Vagina (tissue), 2 donors: ENCODE measurements at regions not wholly inside any gene's neighbourhood (a gene's known extent, or its start where the extent isn't known, plus 50 kb on each side); places are given as distances from the start of the nearest gene placed in this dataset.
"Not testable (repeated sequence)": the region's sequence is repeated elsewhere in the genome, so short reads cannot be mapped to it uniquely, and the experiment has no call there.

Experiments
- DNase-seq, 2 donors: peaks; one replicate each; pipeline ENCODE4 v3.0.0-alpha.2; 2017; ENCODE audit errors: extremely low spot score in 2 of 2
- H3K27ac ChIP-seq: fragments of 200-600 bp; sonication (generic); one replicate; pipeline ENCODE4 v1.5.1; 2019
- H3K27me3 ChIP-seq: fragments of 200-600 bp; sonication (generic); one replicate; pipeline ENCODE4 v1.5.1; 2019
- H3K36me3 ChIP-seq, 2 donors: fragments of 200-600 bp; sonication (generic); one replicate each; pipeline ENCODE4 v1.5.1; 2017 to 2019
- H3K4me1 ChIP-seq: fragments of 200-600 bp; sonication (generic); one replicate; pipeline ENCODE4 v1.5.1; 2019
- H3K4me3 ChIP-seq, 2 donors: fragments of 200-600 bp; sonication (generic); 1 replicate in 1 of 2; 2 replicates in 1 of 2; pipeline ENCODE4 v1.5.1; 2016 to 2019
- H3K9me3 ChIP-seq: fragments of 200-600 bp; sonication (generic); one replicate; pipeline ENCODE4 v1.5.1; 2019
- POLR2A ChIP-seq, 2 donors: fragments of 450-650 bp; IDR thresholded peaks; one replicate each; pipeline ENCODE4 v1.6.1; 2017; ENCODE audit warnings: antibody characterized with exemption in 2 of 2, mild to moderate bottlenecking in 2 of 2, moderate library complexity in 2 of 2
- POLR2AphosphoS5 ChIP-seq, 2 donors: sonication (generic); formaldehyde crosslinking; IDR thresholded peaks; one replicate each; pipeline ENCODE4 v1.9.0; 2017; ENCODE audit warnings: antibody characterized with exemption in 2 of 2, mild to moderate bottlenecking in 2 of 2, low read depth in 1 of 2; ENCODE audit not compliant: insufficient read depth in 1 of 2
- intact Hi-C: fragments of 100-400 bp; cut with DNase I; formaldehyde crosslinking; loops from one replicate; pipeline ENCODE4 v1.15.1; 2023
- TF ChIP-seq, protein P1 (sequence below), 3 experiments: fragments of 450-650 bp in 2 of 3; fragments of 200-600 bp in 1 of 3; sonication (generic) in 1 of 3; IDR thresholded peaks; one replicate each; pipeline ENCODE4 v1.5.1; 2017 to 2019; ENCODE audit warnings: antibody characterized with exemption in 3 of 3, mild to moderate bottlenecking in 2 of 3, moderate library complexity in 2 of 3

DNA sequence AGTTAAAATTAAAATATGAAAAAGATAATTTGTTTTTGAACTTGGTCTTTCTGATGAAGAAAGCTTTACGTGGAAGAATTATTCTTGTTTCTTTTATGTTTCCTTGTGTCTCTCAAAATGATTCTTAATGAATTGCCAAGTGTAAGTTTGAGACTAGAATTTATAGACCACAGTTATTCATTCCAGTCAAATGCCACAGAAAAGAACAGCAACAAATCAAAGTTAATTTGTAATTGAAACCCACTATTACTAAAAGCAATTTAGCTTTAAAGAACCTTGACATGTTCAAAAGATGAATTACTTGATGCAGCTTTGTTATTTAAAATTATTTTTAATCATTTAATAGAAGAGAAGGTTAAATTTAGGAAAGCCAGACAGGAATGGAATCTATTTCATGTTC, 1277.7 kb upstream of the NUDT12 start:
- intact Hi-C loops = no loop called here
- Histone ChIP-seq H3K27ac (no peak overlapping the region), H3K4me1 (no peaks in the 10 kb centered on the region), H3K4me3 (no peak overlapping the region), H3K9me3 (no peaks in the 10 kb centered on the region), H3K36me3 (no peaks in the 10 kb centered on the region), H3K27me3 (no peaks in the 10 kb centered on the region)
- TF ChIP-seq POLR2A (IDR thresholded peaks at IDR 0.05) = no peak
- no peak for TF ChIP-seq POLR2AphosphoS5 (IDR thresholded peaks at IDR 0.05; ENCODE audit: insufficient read depth in 1 of 2, low read depth in 1 of 2)
- TF ChIP-seq, protein P1, sequence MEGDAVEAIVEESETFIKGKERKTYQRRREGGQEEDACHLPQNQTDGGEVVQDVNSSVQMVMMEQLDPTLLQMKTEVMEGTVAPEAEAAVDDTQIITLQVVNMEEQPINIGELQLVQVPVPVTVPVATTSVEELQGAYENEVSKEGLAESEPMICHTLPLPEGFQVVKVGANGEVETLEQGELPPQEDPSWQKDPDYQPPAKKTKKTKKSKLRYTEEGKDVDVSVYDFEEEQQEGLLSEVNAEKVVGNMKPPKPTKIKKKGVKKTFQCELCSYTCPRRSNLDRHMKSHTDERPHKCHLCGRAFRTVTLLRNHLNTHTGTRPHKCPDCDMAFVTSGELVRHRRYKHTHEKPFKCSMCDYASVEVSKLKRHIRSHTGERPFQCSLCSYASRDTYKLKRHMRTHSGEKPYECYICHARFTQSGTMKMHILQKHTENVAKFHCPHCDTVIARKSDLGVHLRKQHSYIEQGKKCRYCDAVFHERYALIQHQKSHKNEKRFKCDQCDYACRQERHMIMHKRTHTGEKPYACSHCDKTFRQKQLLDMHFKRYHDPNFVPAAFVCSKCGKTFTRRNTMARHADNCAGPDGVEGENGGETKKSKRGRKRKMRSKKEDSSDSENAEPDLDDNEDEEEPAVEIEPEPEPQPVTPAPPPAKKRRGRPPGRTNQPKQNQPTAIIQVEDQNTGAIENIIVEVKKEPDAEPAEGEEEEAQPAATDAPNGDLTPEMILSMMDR (IDR thresholded peaks at IDR 0.05) = no peak
- DNase-seq = no peak

DNA sequence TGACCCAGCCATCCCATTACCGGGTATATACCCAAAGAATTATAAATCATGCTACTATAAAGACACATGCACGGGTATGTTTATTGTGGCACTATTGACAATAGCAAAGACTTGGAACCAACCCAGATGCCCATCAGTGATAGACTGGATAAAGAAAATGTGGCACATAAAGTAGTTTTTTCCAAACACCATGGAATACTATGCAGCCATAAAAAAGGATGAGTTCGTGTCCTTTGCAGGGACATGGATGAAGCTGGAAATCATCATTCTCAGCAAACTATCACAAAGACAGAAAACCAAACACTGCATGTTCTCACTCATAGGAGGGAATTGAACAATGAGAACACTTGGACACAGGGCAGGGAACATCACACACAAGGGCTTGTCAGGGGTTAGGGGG, 1268.9 kb upstream of the NUDT12 start:
- DNase-seq, H3K27ac ChIP-seq, H3K4me1 ChIP-seq, intact Hi-C loops, H3K9me3 ChIP-seq, H3K4me3 ChIP-seq, H3K27me3 ChIP-seq, H3K36me3 ChIP-seq: not testable (repeated sequence)

- no peaks in the 10 kb centered on the region for H3K9me3 ChIP-seq
- H3K4me1 ChIP-seq = no peaks in the 10 kb centered on the region
- TF ChIP-seq, protein P1 (IDR thresholded peaks at IDR 0.05) = no peak
- TF ChIP-seq POLR2AphosphoS5 (IDR thresholded peaks at IDR 0.05; ENCODE audit: insufficient read depth in 1 of 2, low read depth in 1 of 2) (no peak), POLR2A (IDR thresholded peaks at IDR 0.05) (no peak)
- intact Hi-C loops = no loop called here
- H3K27ac ChIP-seq = no peak overlapping the region
- H3K36me3 ChIP-seq = no peaks in the 10 kb centered on the region
- H3K4me3 ChIP-seq = no peak overlapping the region
- no peaks in the 10 kb centered on the region for H3K27me3 ChIP-seq
- no peak for DNase-seq
These were observed 1259.0 kb upstream of the NUDT12 start for GRCh38 chr5:104821606-104822005.

GRCh38 chr5:104817127-104817526, 1254.5 kb upstream of the NUDT12 start:
- Histone ChIP-seq H3K36me3 (no peaks in the 10 kb centered on the region), H3K4me1 (no peaks in the 10 kb centered on the region), H3K4me3 (no peak overlapping the region), H3K27me3 (no peaks in the 10 kb centered on the region), H3K27ac (no peak overlapping the region), H3K9me3 (no peaks in the 10 kb centered on the region)
- no peak for DNase-seq
- no peak for TF ChIP-seq POLR2AphosphoS5 (IDR thresholded peaks at IDR 0.05; ENCODE audit: insufficient read depth in 1 of 2, low read depth in 1 of 2)
- no peak for TF ChIP-seq POLR2A (IDR thresholded peaks at IDR 0.05)
- TF ChIP-seq, protein P1 (IDR thresholded peaks at IDR 0.05) = no peak
- intact Hi-C loops = no loop called here

DNA sequence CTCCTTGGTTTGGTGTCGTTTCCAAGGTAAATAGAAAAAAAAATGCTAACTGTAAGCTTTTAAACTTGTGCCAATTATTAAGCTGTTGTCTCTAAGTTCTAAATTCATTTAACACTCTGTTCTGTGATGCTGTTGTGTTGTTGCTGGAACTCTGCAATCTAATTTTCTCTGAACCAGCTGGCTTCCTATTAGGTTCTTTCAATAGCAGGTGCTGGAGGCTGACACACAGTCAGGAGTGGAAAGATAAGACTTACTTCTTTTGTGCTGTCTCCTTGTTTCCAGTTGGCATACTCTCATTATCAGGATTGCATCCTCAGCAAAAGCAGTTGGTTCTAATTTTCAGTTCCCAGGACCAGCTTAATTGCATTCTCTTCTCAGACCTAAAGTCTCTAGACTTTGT, 1252.6 kb upstream of the NUDT12 start:
- H3K27ac ChIP-seq = no peak overlapping the region
- TF ChIP-seq POLR2A (IDR thresholded peaks at IDR 0.05) (no peak), POLR2AphosphoS5 (IDR thresholded peaks at IDR 0.05; ENCODE audit: insufficient read depth in 1 of 2, low read depth in 1 of 2) (no peak)
- TF ChIP-seq, protein P1 (IDR thresholded peaks at IDR 0.05) = no peak
- no peak overlapping the region for H3K4me3 ChIP-seq

More for the DNA sequence above, 1252.6 kb upstream of the NUDT12 start:
- intact Hi-C loops = no loop called here
- Histone ChIP-seq H3K27me3 (no peaks in the 10 kb centered on the region), H3K4me1 (no peaks in the 10 kb centered on the region), H3K36me3 (no peaks in the 10 kb centered on the region), H3K9me3 (no peaks in the 10 kb centered on the region)
- no peak for DNase-seq
